CMK (cell line): ENCODE measurements at regions not wholly inside any gene's neighbourhood (a gene's known extent, or its start where the extent isn't known, plus 50 kb on each side); places are given as distances from the start of the nearest gene placed in this dataset.

Experiments used
- DNase-seq: peaks from one replicate; pipeline ENCODE4 v3.0.0-alpha.2; 2010; ENCODE audit warnings: low read depth

DNA sequence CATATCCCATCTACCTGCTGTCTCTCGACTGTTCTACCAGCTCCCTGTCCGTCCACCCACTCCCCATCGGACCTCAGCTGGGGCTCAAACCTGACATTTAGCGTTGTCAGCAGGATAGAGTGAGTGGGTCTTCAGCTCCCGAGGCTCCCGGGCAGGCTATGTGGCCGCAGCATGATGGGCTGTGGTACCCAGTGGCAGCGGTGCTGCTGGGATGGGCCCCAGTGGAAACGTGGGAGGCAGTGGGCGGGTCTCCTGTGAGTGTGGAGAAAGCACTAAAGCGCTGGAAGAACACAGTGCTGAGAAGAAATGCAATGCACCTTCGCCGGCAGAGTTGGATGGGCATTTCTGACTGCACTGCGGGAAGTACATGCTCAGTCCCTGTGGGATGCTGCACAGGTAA lies 204.8 kb upstream of the SYT4 start:
- DNase-seq, result no peak

DNA sequence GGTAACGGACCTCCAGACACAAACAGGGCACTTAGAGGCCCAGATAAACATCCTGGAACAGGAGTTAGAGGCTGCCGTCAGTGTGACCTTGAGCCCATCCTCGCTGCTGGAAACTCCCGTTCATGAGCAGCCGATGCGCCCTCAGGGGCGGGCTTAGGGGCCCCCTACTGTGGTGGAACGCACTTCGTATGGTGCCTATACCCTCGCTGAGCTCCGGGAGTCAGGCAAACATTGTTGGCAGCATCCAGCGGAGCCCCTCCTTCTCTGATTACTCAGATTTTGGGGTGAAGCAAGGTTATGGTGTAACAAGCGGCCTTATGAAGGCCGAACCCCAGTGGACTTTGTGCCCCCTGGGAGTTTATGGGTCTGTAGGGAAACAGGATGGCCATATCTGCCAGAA lies 205.3 kb upstream of the SYT4 start:
- DNase-seq, result no peak

DNA sequence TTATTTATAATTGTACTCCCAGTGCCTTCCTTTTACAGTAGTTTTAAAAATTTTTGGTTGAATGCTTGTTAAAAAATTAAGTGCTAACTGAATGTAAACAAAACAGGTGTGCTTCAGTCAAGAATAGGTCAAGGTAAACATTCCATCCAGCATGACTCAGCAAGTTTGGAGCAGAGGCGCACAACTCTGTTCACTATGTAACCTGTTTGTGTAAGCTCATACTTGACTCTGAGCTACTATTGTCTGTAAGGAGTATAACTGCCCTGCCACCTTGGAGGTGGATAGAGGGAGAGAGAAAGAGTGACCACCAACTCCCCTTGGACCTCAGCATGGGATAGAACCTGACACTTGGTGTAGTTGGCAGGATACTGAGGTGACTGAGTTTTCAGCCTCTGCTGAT lies 207.4 kb upstream of the SYT4 start:
- DNase-seq, result no peak

DNA sequence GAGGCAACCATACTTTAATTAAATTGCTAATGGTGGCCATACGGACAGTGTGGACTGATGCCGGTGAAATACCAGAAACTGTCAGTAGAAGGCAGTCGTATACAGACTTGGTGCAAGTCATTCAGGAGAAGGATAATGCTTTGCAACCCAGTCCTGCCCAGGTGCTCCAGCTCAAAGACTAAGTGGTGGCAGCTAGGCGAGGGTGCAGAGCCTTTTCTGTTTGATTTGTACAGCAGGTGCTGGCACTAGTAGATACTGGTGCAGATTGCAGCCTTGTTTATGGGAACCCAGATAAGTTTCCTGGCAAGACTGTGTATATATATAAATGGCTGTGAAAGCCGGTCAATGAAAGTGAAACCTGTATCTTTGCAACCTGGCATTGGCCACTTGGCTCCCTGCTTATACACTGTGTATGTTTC lies 208.3 kb upstream of the SYT4 start:
- DNase-seq, result no peak

DNA sequence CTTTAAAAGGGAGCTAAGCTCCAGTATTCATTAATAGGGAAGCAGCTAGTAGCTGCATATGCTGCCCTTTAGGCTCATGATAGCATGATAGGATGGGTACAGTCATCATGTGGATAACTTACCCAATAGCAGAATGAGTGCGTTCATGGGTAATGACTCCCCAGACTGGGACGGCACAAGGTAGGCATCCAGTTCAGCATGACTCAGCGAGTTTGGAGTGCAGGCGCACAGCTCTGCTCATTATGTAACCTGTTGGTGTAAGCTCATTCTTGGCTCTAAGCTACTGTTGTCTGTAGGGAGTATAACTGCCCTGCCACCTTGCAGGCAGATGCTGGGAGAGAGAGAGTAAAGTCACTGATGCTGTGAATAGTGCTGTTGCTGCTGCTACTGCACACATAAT lies 209.2 kb upstream of the SYT4 start:
- no peak for DNase-seq

DNA sequence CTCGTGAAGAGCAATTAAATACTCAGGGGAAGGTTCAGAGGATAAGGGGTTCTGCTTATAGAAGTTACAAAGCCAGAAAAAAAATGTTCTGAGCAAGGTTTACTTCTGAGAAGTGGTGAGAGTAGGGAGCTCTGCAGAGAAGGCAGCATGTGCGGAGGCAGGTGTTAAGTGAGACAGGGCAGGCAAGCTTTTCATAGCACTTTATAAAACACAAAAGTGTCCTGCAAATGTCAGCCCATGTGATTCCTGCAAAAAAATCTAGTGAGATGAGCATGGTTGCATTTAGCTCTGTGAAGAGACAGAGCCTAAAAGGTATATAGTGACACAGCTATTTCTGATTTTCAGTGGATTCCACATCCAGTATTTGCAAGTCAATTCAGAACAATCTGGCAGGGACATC lies 223.8 kb upstream of the SYT4 start:
- DNase-seq, result no peak

DNA sequence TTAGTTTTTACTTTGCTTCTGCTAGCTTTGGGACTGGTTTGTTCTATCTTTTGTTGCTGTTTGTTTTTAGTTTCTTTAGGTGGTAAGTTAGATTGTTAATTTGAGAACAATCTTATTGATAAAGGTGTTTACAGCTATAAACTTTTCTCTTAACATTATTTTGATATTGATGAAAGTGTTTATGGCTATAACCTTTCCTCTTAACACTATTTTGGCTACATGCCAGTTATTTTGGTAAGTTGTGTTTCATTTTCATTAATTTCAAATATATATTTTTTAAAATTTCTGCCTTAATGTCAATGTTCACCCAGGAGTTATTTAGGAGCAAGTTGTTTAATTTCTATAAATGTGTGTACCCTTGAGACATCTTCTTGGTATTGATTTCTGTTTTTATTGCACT lies 229.6 kb upstream of the SYT4 start:
- DNase-seq, result no peak

DNA sequence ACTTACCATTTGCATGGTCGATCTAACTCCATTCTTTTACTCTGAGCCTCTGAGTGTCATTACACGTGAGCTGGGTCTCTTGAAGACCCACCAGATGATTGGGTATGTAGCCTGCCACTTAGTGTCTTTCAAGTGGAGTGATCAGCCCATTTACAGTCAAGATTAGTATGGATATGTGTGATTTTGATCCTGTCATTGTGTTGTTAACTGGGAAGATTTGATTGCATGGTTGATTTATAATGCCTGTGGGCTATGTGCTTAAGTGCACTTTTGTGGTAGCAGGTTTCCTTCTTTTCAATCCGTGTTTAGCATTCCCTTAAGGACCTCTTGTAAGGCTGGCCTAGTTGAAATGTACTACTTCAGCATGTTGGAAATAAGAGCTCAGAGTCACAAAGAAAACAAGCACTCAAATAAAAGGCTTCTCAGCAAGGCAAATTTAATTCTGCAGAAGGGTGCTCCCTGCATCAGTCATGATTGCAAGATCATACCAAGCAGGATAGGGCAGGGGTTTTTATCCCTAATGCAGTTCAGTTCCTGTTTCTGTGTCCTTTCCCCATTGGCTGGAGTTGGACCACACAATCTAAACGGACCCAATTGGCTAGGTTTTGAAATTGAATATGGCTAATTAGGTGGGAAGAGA lies 230.7 kb upstream of the SYT4 start:
- DNase-seq, result no peak

DNA sequence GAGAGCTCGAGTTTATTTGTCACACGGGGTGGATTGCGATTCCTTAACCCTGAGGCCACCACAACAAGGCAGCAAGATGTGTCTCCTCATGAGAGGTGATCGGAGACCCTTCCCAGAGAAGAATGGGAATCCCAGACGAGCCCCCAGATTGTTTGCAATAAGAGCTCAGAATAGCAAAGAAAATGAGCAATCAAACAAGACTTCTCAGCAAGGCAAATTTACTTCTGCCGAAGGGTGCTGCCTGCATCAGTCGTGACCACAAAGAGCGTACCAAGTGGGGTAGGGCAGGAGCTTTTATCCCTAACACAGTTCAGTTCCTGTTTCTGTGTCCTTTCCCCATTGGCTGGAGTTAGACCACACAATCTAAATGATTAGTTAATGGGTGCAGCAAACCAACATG lies 237.5 kb upstream of the SYT4 start:
- DNase-seq, result no peak

DNA sequence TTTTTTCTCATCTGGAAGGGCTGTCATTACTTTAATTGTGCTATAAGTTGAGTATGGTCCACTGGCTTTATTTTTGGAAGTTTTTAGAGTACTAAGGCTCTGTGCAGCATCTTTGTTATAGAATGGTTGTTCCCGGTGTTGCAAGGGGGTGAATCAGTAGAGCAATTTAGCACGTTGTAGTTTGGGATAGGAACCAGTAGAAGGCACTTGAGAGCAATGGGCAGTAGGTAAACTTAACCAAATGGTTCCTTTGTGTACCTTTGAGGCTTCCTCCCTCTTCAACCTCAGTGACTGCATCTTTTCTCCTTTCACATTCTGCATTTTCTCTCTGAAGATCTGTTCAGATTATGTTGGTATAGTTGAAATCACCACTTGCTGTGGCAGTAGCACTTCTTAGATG lies 238.2 kb upstream of the SYT4 start:
- no peak for DNase-seq

DNA sequence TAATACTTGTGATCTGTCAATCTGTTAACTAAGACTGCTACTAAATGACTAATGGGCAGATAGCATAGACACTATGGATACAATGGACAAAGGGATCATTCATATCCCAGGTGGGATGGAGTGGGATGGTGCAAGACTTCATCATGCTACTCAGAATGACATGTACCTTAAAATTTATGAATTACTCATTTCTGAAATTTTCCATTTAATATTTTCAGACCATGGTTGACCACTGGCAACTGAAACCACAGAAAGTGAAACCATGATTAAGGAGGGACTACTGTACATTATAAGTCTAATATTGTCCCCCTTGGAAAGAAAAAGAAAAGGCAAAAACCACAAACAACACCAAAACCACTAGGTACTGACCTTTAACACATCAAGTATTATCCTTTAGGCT lies 247.0 kb upstream of the SYT4 start:
- no peak for DNase-seq

DNA sequence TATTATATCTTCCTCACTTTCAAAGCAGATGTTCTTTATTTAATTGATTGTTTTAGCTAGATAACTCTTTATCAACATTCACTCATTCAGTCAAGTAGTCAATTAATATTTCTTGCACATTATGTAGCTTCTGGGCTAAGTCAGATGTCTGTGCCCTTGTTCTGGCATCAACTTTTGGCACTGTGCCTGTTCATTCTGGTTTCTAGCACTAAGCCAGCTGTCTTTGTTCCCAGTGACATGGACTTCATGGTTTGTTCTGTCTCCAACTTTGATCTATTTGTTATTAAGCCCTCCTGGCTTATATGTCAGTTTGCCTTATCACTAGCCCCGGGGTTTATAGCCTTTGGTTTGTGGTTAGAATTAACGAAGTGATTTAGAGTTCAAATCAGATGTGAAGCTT lies 247.9 kb upstream of the SYT4 start:
- DNase-seq, result no peak

DNA sequence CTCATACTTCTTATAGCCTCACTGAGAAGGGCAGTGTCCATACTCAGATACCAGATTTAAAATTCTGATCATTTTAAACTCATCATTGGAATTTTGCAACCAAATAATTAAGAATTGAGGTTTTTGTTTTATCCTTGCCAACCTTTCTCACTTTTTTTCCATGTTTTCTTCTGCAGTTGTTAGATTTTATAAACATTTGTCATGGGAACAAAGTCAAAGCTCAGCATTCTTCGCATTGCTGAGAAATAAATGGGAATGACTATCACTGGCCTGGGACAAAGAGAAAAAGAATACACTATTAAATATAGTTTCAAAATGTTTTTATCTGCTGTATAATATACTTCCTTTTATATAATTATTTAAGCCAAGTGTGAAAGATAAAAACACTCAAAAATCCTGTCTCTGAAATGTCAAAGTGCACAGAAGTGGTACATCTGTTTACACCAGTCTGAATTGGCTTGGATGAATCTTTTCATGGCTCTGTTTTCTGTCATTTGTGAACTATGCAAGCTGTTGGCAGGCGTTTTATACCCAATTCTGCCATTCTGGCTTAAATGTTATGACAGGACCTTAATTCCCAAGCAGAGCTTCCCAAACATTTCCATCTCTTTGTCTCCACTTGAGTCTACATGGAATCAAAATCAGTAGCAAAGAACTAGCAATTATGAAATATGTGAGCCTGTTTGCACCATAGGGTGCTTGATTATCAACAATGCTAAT lies 249.3 kb upstream of the SYT4 start:
- no peak for DNase-seq

DNA sequence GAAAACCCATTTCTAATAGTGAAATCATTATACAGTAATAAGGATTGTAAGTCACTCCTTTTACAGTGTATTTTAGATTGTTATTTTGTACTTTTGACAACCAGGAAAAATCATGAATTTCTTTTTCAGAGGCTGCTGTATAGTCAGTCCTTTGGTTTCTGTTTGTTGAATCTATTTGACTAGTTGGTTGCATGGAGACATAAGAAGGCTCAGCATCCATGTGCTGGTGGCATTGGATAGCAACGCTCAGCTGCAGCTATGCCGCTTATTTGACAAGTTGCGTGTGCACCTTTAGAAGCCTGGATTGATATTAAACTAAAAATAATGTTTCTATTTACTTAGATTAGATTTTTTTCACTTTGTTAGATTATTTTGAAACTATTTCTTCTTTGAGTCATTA lies 254.1 kb upstream of the SYT4 start:
- no peak for DNase-seq

DNA sequence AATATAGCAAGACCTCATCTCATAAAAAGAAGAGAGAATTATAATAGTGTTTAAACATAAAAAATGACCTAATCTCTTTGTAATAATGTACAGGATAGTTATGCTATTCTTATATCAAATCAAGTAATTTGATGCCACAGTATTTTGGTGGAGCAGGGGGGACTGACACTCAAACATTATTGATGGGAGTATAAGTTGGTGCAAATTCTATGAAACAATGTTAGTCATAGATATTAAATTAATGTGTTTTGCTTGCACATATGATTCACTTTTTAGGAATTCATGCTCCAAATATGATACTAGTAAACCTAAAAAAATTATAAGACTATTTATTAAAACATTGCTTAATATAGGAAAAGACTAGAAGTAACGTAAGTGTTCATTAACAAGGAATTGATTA lies 256.1 kb upstream of the SYT4 start:
- DNase-seq, result no peak

DNA sequence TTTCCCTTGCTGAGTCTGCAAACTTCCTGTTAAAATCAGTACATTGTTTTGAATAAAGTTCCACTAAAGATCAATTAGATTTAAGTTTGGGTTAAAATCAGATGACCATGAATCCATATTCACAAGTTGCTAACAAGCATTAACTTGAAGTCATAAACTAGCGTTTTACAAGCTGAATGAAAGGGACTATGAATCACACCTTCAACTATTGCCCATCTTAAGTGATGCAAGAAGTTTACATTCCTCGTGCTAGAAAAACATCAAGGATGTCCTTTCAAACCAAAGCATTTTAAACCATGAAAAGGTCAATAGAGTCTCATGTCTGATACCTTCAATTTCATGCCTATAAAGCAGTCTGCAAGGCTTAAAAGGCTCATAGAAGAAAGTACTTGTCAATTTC lies 257.2 kb upstream of the SYT4 start:
- no peak for DNase-seq

DNA sequence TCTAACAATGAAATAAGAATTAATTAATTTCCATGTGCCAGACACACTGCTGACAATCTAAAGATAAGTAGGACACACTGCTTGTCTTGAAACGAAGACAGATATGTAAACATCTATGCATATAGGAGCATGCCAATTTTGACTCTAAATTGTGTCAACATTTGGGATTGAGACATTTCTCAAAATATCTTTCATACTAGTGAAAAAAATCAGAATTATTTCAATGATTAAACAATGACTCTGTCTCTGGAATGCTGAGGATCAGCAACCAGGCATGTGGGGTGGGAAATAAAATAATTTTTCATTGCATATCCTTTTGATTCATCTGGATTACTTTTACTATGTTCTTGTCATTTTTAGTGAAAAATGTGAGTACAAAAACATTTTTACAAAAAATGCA lies 262.6 kb upstream of the SYT4 start:
- DNase-seq, result no peak

DNA sequence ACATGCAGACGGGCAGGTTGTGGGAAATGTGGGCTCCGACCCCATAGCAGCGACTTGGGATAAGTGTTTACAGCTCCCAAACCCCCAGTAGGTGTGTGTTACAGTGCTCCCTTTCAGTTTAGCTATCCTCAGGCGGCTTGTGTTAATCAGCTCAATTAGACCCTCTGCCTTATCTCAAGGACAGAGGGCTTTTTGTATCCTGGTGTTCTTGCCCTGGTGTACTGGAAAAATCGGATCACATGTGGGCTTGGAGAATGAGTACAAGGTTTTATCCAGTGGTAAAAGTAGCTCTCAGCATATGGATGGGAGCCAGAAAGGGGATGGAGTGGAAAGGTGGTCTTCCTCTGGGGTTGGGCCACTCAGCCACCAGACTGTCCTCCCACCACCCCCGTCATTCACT lies 264.7 kb upstream of the SYT4 start:
- DNase-seq, result no peak

DNA sequence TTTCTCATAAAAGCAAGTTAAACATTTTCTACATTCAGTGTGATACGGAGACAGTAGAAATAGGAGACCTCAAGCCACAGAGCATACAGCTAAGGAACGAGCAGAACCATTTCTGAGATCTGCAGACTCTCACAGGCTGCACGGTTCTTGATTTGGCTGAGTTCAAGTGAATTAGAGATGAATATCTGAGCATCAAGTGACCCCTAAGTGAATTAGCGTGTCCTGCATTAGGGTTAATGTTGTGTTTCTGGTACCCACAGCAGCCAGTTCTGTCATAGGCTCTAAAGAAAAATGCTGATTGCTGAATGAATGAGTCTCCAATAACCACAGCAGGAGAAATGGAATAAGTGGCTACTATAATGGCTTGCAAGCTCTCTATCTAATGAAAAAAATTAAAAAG lies 265.9 kb upstream of the SYT4 start:
- no peak for DNase-seq

DNA sequence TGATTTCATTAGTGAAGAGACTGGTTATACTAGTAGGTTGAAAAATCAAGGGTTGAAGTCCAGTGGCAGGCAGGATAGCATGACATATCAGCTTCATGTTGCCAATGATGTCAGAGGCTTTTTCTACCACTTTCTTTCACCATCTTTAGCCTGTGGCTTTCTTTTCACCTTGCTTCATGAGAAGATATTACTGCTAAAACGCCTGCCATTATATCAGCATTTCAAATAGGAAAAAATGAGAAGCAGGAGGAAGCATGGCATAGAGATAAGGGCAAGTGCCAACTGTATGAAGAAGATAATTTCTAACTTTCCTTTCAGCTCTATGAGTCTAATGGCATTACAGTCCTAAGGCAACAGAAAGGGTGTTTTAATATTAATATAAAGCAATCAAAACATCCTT lies 270.2 kb upstream of the SYT4 start:
- no peak for DNase-seq

DNA sequence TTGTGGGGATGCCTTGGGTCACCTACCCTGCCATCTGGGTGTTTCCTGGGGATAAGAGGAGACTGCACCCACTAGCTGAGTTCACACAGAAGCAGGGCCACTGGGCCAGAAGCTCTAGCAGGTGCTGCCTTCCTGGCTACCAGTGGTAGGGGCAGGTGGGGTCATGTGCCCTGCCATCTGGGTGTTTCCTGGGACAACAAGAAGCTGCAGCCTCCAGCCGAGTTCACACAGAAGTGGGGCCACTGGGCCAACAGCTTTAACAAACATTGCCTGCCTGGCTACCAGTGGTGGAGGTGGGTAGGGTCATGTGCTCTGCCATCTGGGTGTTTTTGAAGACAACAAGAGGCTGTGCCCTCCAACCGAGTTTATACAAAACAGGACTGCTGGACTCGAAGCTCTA lies 282.2 kb upstream of the SYT4 start:
- DNase-seq, result no peak

DNA sequence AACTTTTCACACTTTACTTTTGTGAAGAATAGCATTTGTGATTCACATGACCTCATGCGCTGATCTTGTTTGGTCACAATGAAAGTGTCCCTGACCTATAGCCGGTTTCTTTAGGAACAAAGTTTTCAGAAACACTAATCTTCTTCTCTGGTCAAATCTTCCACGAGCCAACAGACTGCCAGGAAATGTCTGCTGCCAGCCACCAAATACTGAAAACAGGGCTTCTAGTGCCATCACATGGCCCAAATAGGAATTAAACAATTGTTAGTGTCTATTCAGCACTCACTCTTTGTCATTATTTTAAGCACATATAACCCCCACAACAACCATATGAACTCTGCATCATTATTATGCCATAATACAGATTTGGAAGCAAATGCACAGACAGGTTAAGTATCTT lies 286.5 kb upstream of the SYT4 start:
- DNase-seq, result no peak

DNA sequence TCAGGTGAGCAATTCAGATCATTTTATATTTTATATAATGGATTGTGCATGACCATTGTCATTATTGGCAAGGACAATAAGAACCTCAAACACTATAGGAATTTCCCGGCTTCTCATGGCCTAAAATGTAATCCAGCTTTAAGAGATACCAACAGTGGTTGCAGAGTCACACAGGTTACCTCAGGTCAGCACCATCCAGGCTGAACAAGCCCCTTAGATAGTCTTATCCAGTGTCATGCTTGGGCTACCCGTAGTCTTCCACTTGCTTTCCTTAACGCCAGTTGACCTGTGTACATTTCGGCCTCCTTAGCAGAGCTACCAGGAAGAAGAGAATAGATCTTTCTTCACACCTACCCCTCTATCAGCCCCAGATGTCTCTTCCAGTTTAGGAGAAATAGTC lies 293.3 kb upstream of the SYT4 start:
- no peak for DNase-seq

DNA sequence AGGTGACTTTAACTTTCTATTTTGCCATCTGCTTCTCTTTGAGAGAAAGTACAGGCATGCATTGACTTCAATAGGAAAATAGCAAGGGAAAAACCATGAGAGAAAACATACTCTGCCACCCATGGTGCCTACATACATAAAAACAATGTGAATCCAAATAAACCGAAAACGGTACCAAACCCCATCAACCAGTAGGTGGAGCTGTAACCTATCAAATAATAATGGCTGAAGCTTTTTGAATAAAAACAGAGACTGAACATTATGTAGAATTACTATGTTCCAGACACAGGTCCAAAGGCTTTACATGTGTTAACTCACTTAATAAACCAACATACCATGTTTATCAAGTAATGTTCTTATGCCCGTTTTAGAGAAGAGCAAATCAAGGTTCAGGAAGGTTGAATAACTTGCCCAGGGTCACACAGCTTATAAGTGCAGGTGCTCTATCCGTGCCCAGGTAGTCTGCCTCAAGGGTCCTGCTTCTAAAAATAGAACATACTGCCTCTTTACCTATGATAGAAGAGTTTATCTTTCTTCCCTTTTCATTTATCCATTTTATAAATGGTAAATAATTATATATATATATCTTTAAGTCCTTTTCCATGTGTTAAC lies 293.9 kb upstream of the SYT4 start:
- no peak for DNase-seq
